Naive thymus-derived CD4-positive, alpha-beta T cell (primary cell): ENCODE measurements at regions not wholly inside any gene's neighbourhood (a gene's known extent, or its start where the extent isn't known, plus 50 kb on each side); places are given as distances from the start of the nearest gene placed in this dataset.
"Not testable (repeated sequence)": the region's sequence is repeated elsewhere in the genome, so short reads cannot be mapped to it uniquely, and the experiment has no call there.

ENCODE experiments used
- ATAC-seq: fragments of 150-1000 bp; cut with Tn5 transposase; 2 replicates; pipeline ENCODE4 v1.10.0; 2021; ENCODE audit warnings: mild to moderate bottlenecking, moderate library complexity
- CTCF ChIA-PET: fragments of 350-600 bp; sonication (Branson Sonifier 250); formaldehyde crosslinking; loops from one replicate; lab custom pipeline; 2021; ENCODE audit warnings: antibody characterized with exemption; lab: Charles Lee
- POLR2A ChIA-PET: fragments of 350-600 bp; sonication (Branson Sonifier 250); formaldehyde crosslinking; loops from one replicate; lab custom pipeline; 2021; ENCODE audit warnings: antibody characterized with exemption, inconsistent platforms; lab: Charles Lee
- DNase-seq, 9 donors: peaks; one replicate each; pipeline versions ENCODE4 v3.0.0 to v3.0.0-alpha.2; 2020 to 2022; ENCODE audit warnings: mixed read lengths in 1 of 9
- H3K27ac ChIP-seq: one replicate; pipeline ENCODE4 v1.7.0; 2013; ENCODE audit warnings: mild to moderate bottlenecking, low read depth, low read length, moderate library complexity
- H3K27me3 ChIP-seq, 2 donors: one replicate each; pipeline ENCODE4 v1.7.0; 2013; ENCODE audit warnings: low read length in 2 of 2, mild to moderate bottlenecking in 2 of 2, moderate library complexity in 2 of 2; ENCODE audit not compliant: control insufficient read depth in 2 of 2, insufficient read depth in 2 of 2
- H3K36me3 ChIP-seq, 3 experiments: 1 replicate in 2 of 3; 2 replicates in 1 of 3; pipeline ENCODE4 v1.7.0; 2013; ENCODE audit warnings: low read length in 3 of 3, mild to moderate bottlenecking in 3 of 3, moderate library complexity in 1 of 3; ENCODE audit not compliant: insufficient read depth in 3 of 3, control insufficient read depth in 2 of 3
- H3K4me1 ChIP-seq, 2 donors: one replicate each; pipeline ENCODE4 v1.7.0; 2013; ENCODE audit warnings: low read length in 2 of 2, mild to moderate bottlenecking in 2 of 2, moderate library complexity in 1 of 2; ENCODE audit not compliant: control insufficient read depth in 2 of 2, insufficient read depth in 2 of 2
- H3K4me3 ChIP-seq: 2 replicates; pipeline ENCODE4 v1.7.0; 2013; ENCODE audit warnings: mild to moderate bottlenecking, low read length
- H3K9me3 ChIP-seq, 3 experiments: 1 replicate in 2 of 3; 2 replicates in 1 of 3; pipeline ENCODE4 v1.7.0; 2013; ENCODE audit warnings: low read length in 3 of 3; ENCODE audit not compliant: control insufficient read depth in 2 of 3
- H3K27ac Mint-ChIP-seq, 9 donors: one replicate each; pipeline ENCODE4 v1.8.0; 2020 to 2022; ENCODE audit warnings: mixed read lengths in 9 of 9, mild to moderate bottlenecking in 8 of 9, moderate library complexity in 5 of 9, inconsistent platforms in 2 of 9
- H3K27me3 Mint-ChIP-seq, 5 donors: one replicate each; pipeline ENCODE4 v1.8.0; 2021 to 2022; ENCODE audit warnings: mixed read lengths in 5 of 5, mild to moderate bottlenecking in 1 of 5
- H3K36me3 Mint-ChIP-seq, 5 donors: one replicate each; pipeline ENCODE4 v1.8.0; 2020 to 2022; ENCODE audit warnings: mixed read lengths in 5 of 5, mild to moderate bottlenecking in 3 of 5, inconsistent platforms in 1 of 5
- H3K4me1 Mint-ChIP-seq, 7 donors: one replicate each; pipeline ENCODE4 v1.8.0; 2020 to 2022; ENCODE audit warnings: mixed read lengths in 7 of 7, mild to moderate bottlenecking in 3 of 7, inconsistent platforms in 1 of 7
- H3K4me3 Mint-ChIP-seq, 10 donors: one replicate each; pipeline ENCODE4 v1.8.0; 2020 to 2022; ENCODE audit warnings: mild to moderate bottlenecking in 10 of 10, mixed read lengths in 10 of 10, moderate library complexity in 6 of 10, inconsistent platforms in 2 of 10
- H3K9me3 Mint-ChIP-seq, 11 donors: one replicate each; pipeline ENCODE4 v1.8.0; 2020 to 2022; ENCODE audit warnings: mixed read lengths in 11 of 11, mild to moderate bottlenecking in 4 of 11, inconsistent platforms in 1 of 11, moderate library complexity in 1 of 11
- intact Hi-C, 2 donors: fragments of 100-400 bp; cut with micrococcal nuclease; formaldehyde crosslinking; loops; one replicate each; pipeline ENCODE4 v1.15.1; 2023

GRCh38 chr9:41332562-41332961 is 143.4 kb upstream of the ZNG1F start:
- H3K9me3 ChIP-seq, H3K27me3 ChIP-seq, intact Hi-C loops, H3K9me3 Mint-ChIP-seq, H3K36me3 Mint-ChIP-seq, DNase-seq, ATAC-seq, H3K4me1 ChIP-seq, POLR2A ChIA-PET, H3K27ac Mint-ChIP-seq, H3K27me3 Mint-ChIP-seq, H3K36me3 ChIP-seq, CTCF ChIA-PET, H3K4me1 Mint-ChIP-seq, H3K27ac ChIP-seq, H3K4me3 ChIP-seq, H3K4me3 Mint-ChIP-seq: not testable (repeated sequence)

GRCh38 chr9:41321277-41321676 is 132.2 kb upstream of the ZNG1F start:
- POLR2A ChIA-PET, ATAC-seq, CTCF ChIA-PET, H3K36me3 ChIP-seq, H3K4me1 ChIP-seq, H3K36me3 Mint-ChIP-seq, H3K4me3 Mint-ChIP-seq, H3K27me3 ChIP-seq, H3K27ac Mint-ChIP-seq, H3K9me3 ChIP-seq, H3K4me1 Mint-ChIP-seq, H3K4me3 ChIP-seq, DNase-seq, intact Hi-C loops, H3K27me3 Mint-ChIP-seq, H3K9me3 Mint-ChIP-seq, H3K27ac ChIP-seq: not testable (repeated sequence)

GRCh38 chr9:41308953-41309352 is 119.8 kb upstream of the ZNG1F start:
- ATAC-seq, H3K4me3 ChIP-seq, H3K27ac Mint-ChIP-seq, H3K9me3 Mint-ChIP-seq, H3K27ac ChIP-seq, H3K4me1 Mint-ChIP-seq, H3K9me3 ChIP-seq, DNase-seq, intact Hi-C loops, H3K36me3 Mint-ChIP-seq, H3K4me1 ChIP-seq, CTCF ChIA-PET, H3K36me3 ChIP-seq, POLR2A ChIA-PET, H3K27me3 ChIP-seq, H3K4me3 Mint-ChIP-seq: not testable (repeated sequence)
- H3K27me3 Mint-ChIP-seq: peaks cover 6 to 13% (median 10%) of the 10 kb centered on the region in 5 donors

- POLR2A ChIA-PET, DNase-seq: not testable (repeated sequence)
These were observed 96.6 kb upstream of the ZNG1F start for GRCh38 chr9:41285744-41286143.

GRCh38 chr9:41280299-41281238 is 91.5 kb upstream of the ZNG1F start:
- H3K27me3 Mint-ChIP-seq, ATAC-seq, H3K27me3 ChIP-seq, H3K27ac ChIP-seq, H3K4me3 ChIP-seq, CTCF ChIA-PET, H3K36me3 Mint-ChIP-seq, H3K27ac Mint-ChIP-seq, H3K4me3 Mint-ChIP-seq, POLR2A ChIA-PET, H3K9me3 ChIP-seq, H3K4me1 ChIP-seq, H3K9me3 Mint-ChIP-seq, intact Hi-C loops, DNase-seq, H3K4me1 Mint-ChIP-seq, H3K36me3 ChIP-seq: not testable (repeated sequence)

More at GRCh38 chr9:41285744-41286143, 96.6 kb upstream of the ZNG1F start:
- ATAC-seq, H3K27me3 Mint-ChIP-seq, intact Hi-C loops, H3K27ac Mint-ChIP-seq, H3K9me3 Mint-ChIP-seq, CTCF ChIA-PET, H3K4me1 ChIP-seq, H3K36me3 ChIP-seq, H3K4me3 Mint-ChIP-seq, H3K4me1 Mint-ChIP-seq, H3K4me3 ChIP-seq, H3K27me3 ChIP-seq, H3K9me3 ChIP-seq, H3K27ac ChIP-seq, H3K36me3 Mint-ChIP-seq: not testable (repeated sequence)

GRCh38 chr9:41279437-41279836 is 90.3 kb upstream of the ZNG1F start:
- CTCF ChIA-PET, intact Hi-C loops, H3K9me3 Mint-ChIP-seq, H3K36me3 Mint-ChIP-seq, DNase-seq, H3K4me3 ChIP-seq, H3K27me3 Mint-ChIP-seq, H3K27ac Mint-ChIP-seq, ATAC-seq, H3K36me3 ChIP-seq, H3K27me3 ChIP-seq, H3K4me1 ChIP-seq, POLR2A ChIA-PET, H3K4me3 Mint-ChIP-seq, H3K9me3 ChIP-seq, H3K27ac ChIP-seq, H3K4me1 Mint-ChIP-seq: not testable (repeated sequence)

- H3K4me3 Mint-ChIP-seq, CTCF ChIA-PET, H3K4me1 Mint-ChIP-seq, H3K9me3 ChIP-seq, H3K27ac ChIP-seq, H3K4me1 ChIP-seq, H3K36me3 ChIP-seq, H3K27me3 Mint-ChIP-seq, H3K27me3 ChIP-seq, POLR2A ChIA-PET, H3K27ac Mint-ChIP-seq, H3K4me3 ChIP-seq, DNase-seq, H3K9me3 Mint-ChIP-seq, H3K36me3 Mint-ChIP-seq, ATAC-seq, intact Hi-C loops: not testable (repeated sequence)
These were observed 89.9 kb upstream of the ZNG1F start for GRCh38 chr9:41279033-41279432.
